Adrenal gland (tissue), 9 donors: ENCODE measurements at regions not wholly inside any gene's neighbourhood (a gene's known extent, or its start where the extent isn't known, plus 50 kb on each side); places are given as distances from the start of the nearest gene placed in this dataset.

ENCODE experiments used
- DNase-seq, 7 donors: peaks; one replicate each; pipeline ENCODE4 v3.0.0-alpha.2; 2019 to 2020
- H3K27ac ChIP-seq, 5 donors: fragments of 200-600 bp; sonication (generic) in 4 of 5; 1 replicate in 3 of 5; 2 replicates in 2 of 5; pipeline versions ENCODE4 v1.5.1 to v1.8.0; 2016 to 2020; ENCODE audit warnings: mild to moderate bottlenecking in 1 of 5
- H3K27me3 ChIP-seq: fragments of 200-600 bp; 2 replicates; pipeline ENCODE4 v1.8.0; 2021
- H3K36me3 ChIP-seq, 2 donors: fragments of 200-600 bp; replicated peaks in 1 of 2; 1 replicate in 1 of 2; 2 replicates in 1 of 2; pipeline versions ENCODE4 v1.5.1 to v1.8.0; 2018 to 2022
- H3K4me1 ChIP-seq, 2 donors: fragments of 200-600 bp; replicated peaks in 1 of 2; 1 replicate in 1 of 2; 2 replicates in 1 of 2; pipeline versions ENCODE4 v1.5.1 to v1.8.0; 2018 to 2021
- H3K4me3 ChIP-seq, 4 donors: fragments of 200-600 bp; sonication (generic) in 3 of 4; one replicate each; pipeline ENCODE4 v1.5.1; 2016 to 2018
- H3K9me3 ChIP-seq, 3 donors: fragments of 200-600 bp; sonication (generic) in 1 of 3; replicated peaks in 1 of 3; 1 replicate in 2 of 3; 2 replicates in 1 of 3; pipeline versions ENCODE4 v1.5.1 to v1.8.0; 2016 to 2021
- POLR2A ChIP-seq, 2 donors: fragments of 450-650 bp; IDR thresholded peaks; one replicate each; pipeline ENCODE4 v1.6.1; 2017; ENCODE audit warnings: antibody characterized with exemption in 2 of 2, mild to moderate bottlenecking in 2 of 2, moderate library complexity in 1 of 2
- WGBS, 4 donors: extraction: QIAGEN DNeasy Blood & Tissue Kit in 2 of 4; methylation state at CpG; one replicate each; pipeline versions ENCODE4 v1.1.5 to v1.1.7; 2013 to 2017; 5-methylcytosine and 5-hydroxymethylcytosine counted together
- intact Hi-C, 2 donors: fragments of 100-400 bp; cut with DNase I; formaldehyde crosslinking; loops; one replicate each; pipeline versions ENCODE4 v1.14.1 to v1.15.0; 2022 to 2023
- TF ChIP-seq, protein P1 (sequence below), 6 experiments: fragments of 450-650 bp in 4 of 6; fragments of 200-600 bp in 2 of 6; sonication (generic) in 1 of 6; IDR thresholded peaks; 1 replicate in 5 of 6; 2 replicates in 1 of 6; pipeline versions ENCODE4 v1.5.1 to v1.8.0; 2016 to 2021; ENCODE audit warnings: antibody characterized with exemption in 6 of 6, mild to moderate bottlenecking in 2 of 6, moderate library complexity in 1 of 6
- donor health status: healthy with polysubstance abuse.
- donor health status: Bipolar disorder and iron deficiency.
- donor health status: DM: yes; HTN: yes; CAD: no.
- donor health status: DM: no; HTN: no; CAD: no.
- donor health status: DM: no; HTN: no; CAD: no.

DNA sequence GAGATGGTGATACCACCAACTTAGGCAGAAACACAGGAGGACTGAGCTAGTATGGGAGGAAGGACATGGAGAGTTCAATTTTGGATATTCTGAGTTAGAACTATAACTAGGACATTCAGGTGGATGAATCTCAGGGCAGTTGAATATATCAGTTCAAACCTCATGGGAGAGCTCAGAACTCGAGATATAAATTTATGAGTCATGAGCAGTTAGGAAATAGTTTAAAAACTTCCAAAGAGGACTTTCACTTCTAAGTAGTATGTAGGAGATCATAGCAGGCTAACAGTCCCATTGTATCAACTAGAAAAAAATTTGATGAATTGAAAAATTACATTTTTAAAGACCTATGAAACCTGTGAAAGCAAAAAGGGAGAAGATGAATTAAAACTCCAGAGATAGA is 436.2 kb upstream of the LARGE1 start:
- no peaks in the 10 kb centered on the region for H3K27me3 ChIP-seq
- H3K4me1 ChIP-seq, result no peaks in the 10 kb centered on the region
- no peak overlapping the region for H3K4me3 ChIP-seq
- intact Hi-C loops, result no loop called here
- no peaks in the 10 kb centered on the region for H3K9me3 ChIP-seq
- no peaks in the 10 kb centered on the region for H3K36me3 ChIP-seq
- no peak for DNase-seq
- WGBS, 4 donors, result 32 to 41% (median 35%) methylated on average over 1 of the region's 1 CpG
- no peak overlapping the region for H3K27ac ChIP-seq
- TF ChIP-seq, protein P1, sequence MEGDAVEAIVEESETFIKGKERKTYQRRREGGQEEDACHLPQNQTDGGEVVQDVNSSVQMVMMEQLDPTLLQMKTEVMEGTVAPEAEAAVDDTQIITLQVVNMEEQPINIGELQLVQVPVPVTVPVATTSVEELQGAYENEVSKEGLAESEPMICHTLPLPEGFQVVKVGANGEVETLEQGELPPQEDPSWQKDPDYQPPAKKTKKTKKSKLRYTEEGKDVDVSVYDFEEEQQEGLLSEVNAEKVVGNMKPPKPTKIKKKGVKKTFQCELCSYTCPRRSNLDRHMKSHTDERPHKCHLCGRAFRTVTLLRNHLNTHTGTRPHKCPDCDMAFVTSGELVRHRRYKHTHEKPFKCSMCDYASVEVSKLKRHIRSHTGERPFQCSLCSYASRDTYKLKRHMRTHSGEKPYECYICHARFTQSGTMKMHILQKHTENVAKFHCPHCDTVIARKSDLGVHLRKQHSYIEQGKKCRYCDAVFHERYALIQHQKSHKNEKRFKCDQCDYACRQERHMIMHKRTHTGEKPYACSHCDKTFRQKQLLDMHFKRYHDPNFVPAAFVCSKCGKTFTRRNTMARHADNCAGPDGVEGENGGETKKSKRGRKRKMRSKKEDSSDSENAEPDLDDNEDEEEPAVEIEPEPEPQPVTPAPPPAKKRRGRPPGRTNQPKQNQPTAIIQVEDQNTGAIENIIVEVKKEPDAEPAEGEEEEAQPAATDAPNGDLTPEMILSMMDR (IDR thresholded peaks at IDR 0.05), result no peak
- TF ChIP-seq POLR2A (IDR thresholded peaks at IDR 0.05), result no peak

DNA sequence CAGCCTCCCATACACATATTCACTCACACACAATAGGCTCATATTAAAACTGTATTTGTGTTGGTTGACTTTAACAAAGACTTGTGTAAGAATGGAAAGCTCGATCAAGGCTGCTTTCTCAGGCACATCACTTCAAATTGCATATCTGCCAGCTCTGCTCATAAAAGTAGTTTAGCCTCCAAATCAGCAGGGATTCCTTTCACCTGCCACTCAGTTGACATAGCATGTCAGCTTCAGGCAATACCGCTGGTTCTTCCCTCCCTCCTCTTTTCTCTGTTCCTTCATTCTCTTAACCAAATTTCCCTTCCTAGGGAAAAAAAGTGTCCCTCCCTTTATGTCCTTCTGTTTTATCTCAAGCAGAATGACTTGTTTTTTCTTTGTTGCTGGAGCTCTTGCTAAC is 450.4 kb upstream of the LARGE1 start:
- Histone ChIP-seq H3K27ac (no peak overlapping the region), H3K4me3 (no peak overlapping the region), H3K4me1 (no peaks in the 10 kb centered on the region), H3K27me3 (no peaks in the 10 kb centered on the region), H3K36me3 (no peaks in the 10 kb centered on the region), H3K9me3 (no peaks in the 10 kb centered on the region)
- intact Hi-C loops, result no loop called here
- no peak for DNase-seq
- TF ChIP-seq POLR2A (IDR thresholded peaks at IDR 0.05), result no peak
- TF ChIP-seq, protein P1 (IDR thresholded peaks at IDR 0.05), result no peak
- 71 to 79% (median 77%) methylated on average over 2 of the region's 2 CpGs for WGBS, 4 donors

DNA sequence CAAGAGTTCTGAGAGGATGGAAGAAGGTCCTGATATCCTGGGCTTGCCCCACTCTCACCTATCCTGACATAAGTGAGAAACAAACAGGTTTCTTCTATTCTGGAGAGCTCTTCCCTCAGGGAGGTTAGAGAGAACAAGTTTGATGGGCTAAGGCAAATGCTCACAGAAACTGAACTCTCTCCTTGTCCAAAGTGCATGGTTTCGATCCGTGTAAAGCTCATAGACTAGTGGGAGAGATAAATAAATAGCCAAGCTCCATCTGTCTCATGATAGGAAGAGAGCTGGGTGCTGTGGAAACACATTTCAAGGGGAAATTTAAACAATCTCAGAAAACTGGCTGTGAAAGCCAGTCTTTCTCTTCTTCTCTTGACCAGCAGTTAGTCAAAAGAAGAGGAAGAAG is 459.5 kb upstream of the LARGE1 start:
- no peaks in the 10 kb centered on the region for H3K36me3 ChIP-seq
- no peaks in the 10 kb centered on the region for H3K27me3 ChIP-seq
- H3K27ac ChIP-seq, result no peak overlapping the region
- intact Hi-C loops, result no loop called here
- no peaks in the 10 kb centered on the region for H3K9me3 ChIP-seq
- no peak for DNase-seq
- WGBS, 4 donors, result 61 to 79% (median 72%) methylated on average over 2 of the region's 2 CpGs
- H3K4me3 ChIP-seq, result no peak overlapping the region
- TF ChIP-seq, protein P1 (IDR thresholded peaks at IDR 0.05), result no peak
- TF ChIP-seq POLR2A (IDR thresholded peaks at IDR 0.05), result no peak
- no peaks in the 10 kb centered on the region for H3K4me1 ChIP-seq

DNA sequence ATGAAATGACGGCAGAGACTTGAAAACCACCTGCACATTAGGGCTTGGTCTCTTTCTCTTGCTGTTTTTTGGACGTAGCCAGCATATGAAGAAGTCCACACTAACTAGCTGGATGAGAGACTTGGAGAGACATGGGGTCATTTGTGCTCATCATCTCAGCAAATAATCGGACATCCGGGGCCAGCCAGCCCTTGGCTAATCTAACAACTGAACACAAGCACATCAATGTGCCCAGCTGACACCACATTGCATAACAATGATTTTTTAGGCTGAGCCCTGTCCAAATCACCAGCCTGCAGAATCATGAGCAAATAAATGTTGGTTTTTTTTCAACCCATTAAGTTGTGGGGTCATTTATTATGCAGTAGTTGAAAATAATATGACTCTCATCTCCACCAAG is 460.3 kb upstream of the LARGE1 start:
- intact Hi-C loops, result no loop called here
- H3K9me3 ChIP-seq, result no peaks in the 10 kb centered on the region
- no peaks in the 10 kb centered on the region for H3K27me3 ChIP-seq
- no peak overlapping the region for H3K27ac ChIP-seq
- 58 to 73% (median 71%) methylated on average over 4 of the region's 4 CpGs for WGBS, 4 donors
- no peak overlapping the region for H3K4me3 ChIP-seq
- H3K36me3 ChIP-seq, result no peaks in the 10 kb centered on the region
- H3K4me1 ChIP-seq, result no peaks in the 10 kb centered on the region
- no peak for DNase-seq
- no peak for TF ChIP-seq POLR2A (IDR thresholded peaks at IDR 0.05)
- TF ChIP-seq, protein P1 (IDR thresholded peaks at IDR 0.05), result no peak
